ENCODE measurements at regions not wholly inside any gene's neighbourhood (a gene's known extent, or its start where the extent isn't known, plus 50 kb on each side); places are given as distances from the start of the nearest gene placed in this dataset.

GRCh38 chr1:8157765-8158164, 131.7 kb upstream of the ERRFI1 start:
- TF ChIP-seq EZH2 (IDR thresholded peaks at IDR 0.05; ENCODE audit: borderline replicate concordance) = no peak
- no peak for TF ChIP-seq CTCF (IDR thresholded peaks at IDR 0.05; ENCODE audit: poor library complexity)

Measured in hepatocyte (in vitro differentiated cells).